IMR-90 (cell line): ENCODE measurements at regions not wholly inside any gene's neighbourhood (a gene's known extent, or its start where the extent isn't known, plus 50 kb on each side); places are given as distances from the start of the nearest gene placed in this dataset.

ENCODE experiments used
- ATAC-seq: fragments of 200-7000 bp; cut with Tn5 transposase; 2 replicates; pipeline ENCODE4 v1.9.1; 2020; ENCODE audit warnings: low read depth, mild to moderate bottlenecking, moderate library complexity
- BruUV-seq: library from RNA; stranded (reverse); fragments of 400-500 nt; replicated peaks from 2 replicates; lab custom pipeline; 2021; lab: Mats Ljungman, UMichigan
- CTCF ChIA-PET: fragments of 300-600 bp; formaldehyde crosslinking; extraction: SDS; loops from one replicate; lab custom pipeline; 2021; ENCODE audit warnings: antibody characterized with exemption; lab: Yijun Ruan, JAX
- POLR2A ChIA-PET: fragments of 300-600 bp; sonication (Branson Sonifier 250); formaldehyde crosslinking; loops from one replicate; lab custom pipeline; 2022; ENCODE audit warnings: antibody characterized with exemption; ENCODE audit not compliant: unreplicated experiment; lab: Charles Lee
- DNase-seq: peaks from one replicate; pipeline ENCODE4 v3.0.0; 2013
- H2AFZ ChIP-seq: replicated peaks from 2 replicates; pipeline ENCODE3; 2013; ENCODE audit warnings: low read length, mild to moderate bottlenecking; ENCODE audit not compliant: poor library complexity
- H2AK5ac ChIP-seq: 2 replicates; pipeline ENCODE4 v1.6.1; 2013; ENCODE audit warnings: low read depth, low read length, inconsistent platforms
- H2AK9ac ChIP-seq: replicated peaks from 2 replicates; pipeline ENCODE3; 2013; ENCODE audit warnings: mild to moderate bottlenecking, low read depth, low read length, moderate library complexity; ENCODE audit not compliant: poor library complexity
- H2BK120ac ChIP-seq: 2 replicates; pipeline ENCODE4 v1.6.1; 2013; ENCODE audit warnings: low read depth, low read length, inconsistent platforms
- H2BK15ac ChIP-seq: 3 replicates; pipeline ENCODE4 v1.6.1; 2013; ENCODE audit warnings: low read depth, low read length, inconsistent platforms
- H2BK20ac ChIP-seq: 2 replicates; pipeline ENCODE4 v1.6.1; 2013; ENCODE audit warnings: low read depth, mild to moderate bottlenecking, inconsistent platforms, low read length, moderate library complexity
- H2BK5ac ChIP-seq: 2 replicates; pipeline ENCODE4 v1.6.1; 2013; ENCODE audit warnings: mild to moderate bottlenecking, low read depth, low read length, inconsistent platforms; ENCODE audit not compliant: poor library complexity, severe bottlenecking
- H3K14ac ChIP-seq: replicated peaks from 2 replicates; pipeline ENCODE4 v1.6.1; 2013; ENCODE audit warnings: low read depth, low read length, inconsistent platforms
- H3K18ac ChIP-seq: 2 replicates; pipeline ENCODE4 v1.6.1; 2013; ENCODE audit warnings: low read depth, low read length, control low read depth
- H3K23ac ChIP-seq: 2 replicates; pipeline ENCODE4 v1.6.1; 2013; ENCODE audit warnings: low read depth, low read length, inconsistent platforms
- H3K27ac ChIP-seq: 2 replicates; pipeline ENCODE4 v1.5.1; 2013; ENCODE audit warnings: mild to moderate bottlenecking, control low read depth, low read length; ENCODE audit not compliant: insufficient read depth
- H3K27me3 ChIP-seq: 2 replicates; pipeline ENCODE4 v1.6.1; 2013; ENCODE audit warnings: low read length; ENCODE audit not compliant: control insufficient read depth, insufficient read depth
- H3K36me3 ChIP-seq: 2 replicates; pipeline ENCODE4 v1.6.1; 2013; ENCODE audit warnings: low read length, mixed read lengths; ENCODE audit not compliant: control insufficient read depth, insufficient read depth
- H3K4ac ChIP-seq: 2 replicates; pipeline ENCODE4 v1.6.1; 2013; ENCODE audit warnings: low read depth, low read length, inconsistent platforms
- H3K4me1 ChIP-seq: 2 replicates; pipeline ENCODE4 v1.6.1; 2013; ENCODE audit warnings: low read length, mixed read lengths; ENCODE audit not compliant: control insufficient read depth, insufficient read depth
- H3K4me2 ChIP-seq: 2 replicates; pipeline ENCODE4 v1.6.1; 2013; ENCODE audit warnings: low read depth, mild to moderate bottlenecking, control low read depth, low read length, moderate library complexity
- H3K4me3 ChIP-seq: 2 replicates; pipeline ENCODE4 v1.5.1; 2013; ENCODE audit warnings: low read depth, mild to moderate bottlenecking, control low read depth, low read length, moderate library complexity; ENCODE audit not compliant: insufficient read depth
- H3K56ac ChIP-seq: 2 replicates; pipeline ENCODE4 v1.6.1; 2013; ENCODE audit warnings: low read length, inconsistent platforms; ENCODE audit not compliant: insufficient read depth; ENCODE audit errors: extremely low read depth
- H3K79me1 ChIP-seq, 2 experiments: 2 replicates each; pipeline ENCODE4 v1.6.1; 2013; ENCODE audit warnings: low read length in 2 of 2, inconsistent platforms in 1 of 2, low read depth in 1 of 2
- H3K9ac ChIP-seq: 2 replicates; pipeline ENCODE4 v1.6.1; 2013; ENCODE audit warnings: low read depth, low read length, control low read depth
- H3K9me1 ChIP-seq: 2 replicates; pipeline ENCODE4 v1.6.1; 2013; ENCODE audit warnings: low read length, inconsistent platforms; ENCODE audit not compliant: insufficient read depth
- H3K9me3 ChIP-seq: 2 replicates; pipeline ENCODE4 v1.6.1; 2013; ENCODE audit warnings: low read length; ENCODE audit not compliant: control insufficient read depth, insufficient read depth
- H4K20me1 ChIP-seq: 2 replicates; pipeline ENCODE4 v1.6.1; 2013; ENCODE audit warnings: low read length, inconsistent platforms; ENCODE audit not compliant: insufficient read depth
- H4K5ac ChIP-seq: 2 replicates; pipeline ENCODE4 v1.6.1; 2013; ENCODE audit warnings: mild to moderate bottlenecking, low read depth, low read length, control low read depth
- H4K8ac ChIP-seq, 2 experiments: 2 replicates each; pipeline ENCODE4 v1.6.1; 2013; ENCODE audit warnings: low read depth in 2 of 2, low read length in 2 of 2, control low read depth in 1 of 2, inconsistent platforms in 1 of 2
- H4K91ac ChIP-seq: 2 replicates; pipeline ENCODE4 v1.6.1; 2013; ENCODE audit warnings: low read depth, low read length, inconsistent platforms; ENCODE audit not compliant: insufficient read depth
- CHD1 ChIP-seq: IDR thresholded peaks from 2 replicates; pipeline ENCODE4 v1.6.1; 2012; ENCODE audit warnings: low read depth, low read length, improper control_type of control experiment
- MAZ ChIP-seq: IDR thresholded peaks from 2 replicates; pipeline ENCODE4 v1.6.1; 2012; ENCODE audit warnings: low read depth, mild to moderate bottlenecking, low read length, improper control_type of control experiment, moderate library complexity, borderline replicate concordance
- NFE2L2 ChIP-seq: fragments of 150-350 bp; IDR thresholded peaks from 2 replicates; pipeline ENCODE4 v1.6.1; 2016; ENCODE audit warnings: low read depth, mild to moderate bottlenecking, low read length
- RAD21 ChIP-seq: IDR thresholded peaks from 2 replicates; pipeline ENCODE4 v1.6.1; 2012; ENCODE audit warnings: low read length, improper control_type of control experiment
- RCOR1 ChIP-seq: IDR thresholded peaks from 2 replicates; pipeline ENCODE4 v1.6.1; 2012; ENCODE audit warnings: mild to moderate bottlenecking, low read length, improper control_type of control experiment; ENCODE audit not compliant: insufficient replicate concordance
- RFX5 ChIP-seq: IDR thresholded peaks from 2 replicates; pipeline ENCODE4 v1.8.0; 2012; ENCODE audit warnings: low read depth, mild to moderate bottlenecking, low read length, moderate library complexity
- SMC3 ChIP-seq: fragments of 150-350 bp; IDR thresholded peaks from 2 replicates; pipeline ENCODE4 v1.6.1; 2016; ENCODE audit warnings: low read depth, mild to moderate bottlenecking, antibody characterized with exemption, low read length, moderate library complexity
- WGBS, 2 experiments: methylation state at CpG; one replicate each; pipeline versions ENCODE4 v1.1.5 to v1.1.7; 2013; ENCODE audit warnings: missing lambda C conversion rate in 2 of 2; ENCODE audit not compliant: insufficient read length in 1 of 2; ENCODE audit errors: extremely low coverage in 2 of 2; 5-methylcytosine and 5-hydroxymethylcytosine counted together
- dilution Hi-C: fragments of 300-500 bp; cut with HindIII; formaldehyde crosslinking; loops from one replicate; pipeline ENCODE4 v1.14.3; 2018; ENCODE audit warnings: low sequenced_read_pairs; ENCODE audit not compliant: unreplicated experiment
- in situ Hi-C: fragments of 300-500 bp; cut with MboI; formaldehyde crosslinking; loops from 3 replicates; pipeline ENCODE4 v1.14.3; 2019; ENCODE audit warnings: low sequenced_read_pairs, inconsistent platforms, mixed read lengths
- intact Hi-C: fragments of 100-400 bp; cut with micrococcal nuclease; formaldehyde crosslinking; loops from 2 replicates; pipeline ENCODE4 v1.10.0; 2022
- TF ChIP-seq, protein P1 (sequence below): fragments of 150-350 bp; IDR thresholded peaks from 2 replicates; pipeline ENCODE4 v1.6.1; 2017; ENCODE audit warnings: mild to moderate bottlenecking, antibody characterized with exemption, low read length, low read depth

DNA sequence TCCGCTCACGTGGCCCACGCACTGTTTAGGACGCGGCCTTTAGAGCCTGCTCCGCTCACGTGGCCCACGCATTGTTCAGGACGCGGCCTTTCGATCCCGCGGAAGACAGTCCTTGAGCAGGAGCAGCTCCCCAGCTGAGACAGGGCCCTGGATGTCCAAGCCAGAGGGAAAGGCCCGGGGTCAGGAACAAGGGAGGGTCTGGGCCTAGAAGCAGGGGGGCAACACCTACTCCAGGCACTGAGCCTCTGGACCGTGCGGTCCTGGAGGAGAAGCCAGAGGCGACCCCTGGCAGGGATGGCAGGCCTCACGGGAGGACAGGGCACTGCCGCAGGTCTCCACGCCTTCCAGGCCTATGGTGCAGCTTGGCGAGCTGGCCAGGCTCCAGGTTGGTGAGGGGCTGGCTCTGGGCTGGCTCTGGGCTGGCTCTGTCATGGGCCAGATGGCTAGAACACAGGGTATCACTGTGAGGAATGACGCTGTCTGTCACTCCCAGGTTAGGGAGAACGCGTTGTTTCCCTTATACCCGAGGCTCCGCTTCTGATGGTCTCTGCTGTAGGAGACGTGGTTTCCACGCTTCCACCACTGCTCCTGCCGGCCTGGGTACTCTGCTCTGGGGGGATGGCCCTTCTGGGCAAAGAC is 341.7 kb downstream of the TMEM121 start:
- H2AK9ac ChIP-seq: no peak overlapping the region
- no peaks in the 10 kb centered on the region for H3K9me1 ChIP-seq
- no peak overlapping the region for H4K5ac ChIP-seq
- no peaks in the 10 kb centered on the region for H3K79me1 ChIP-seq
- 92% methylated on average over 2 of the region's 29 CpGs; no CpG with 5 or more reads in 1 of the 2 experiments for WGBS, 2 experiments
- no peak overlapping the region for H4K8ac ChIP-seq
- H3K4me3 ChIP-seq: no peak overlapping the region
- no peak overlapping the region for H3K23ac ChIP-seq
- no peaks in the 10 kb centered on the region for H3K36me3 ChIP-seq
- no peak overlapping the region for H2AFZ ChIP-seq
- BruUV-seq: no TSS peak
- ChIA-PET POLR2A (no interaction called here), CTCF (no interaction called here)
- H3K4ac ChIP-seq: no peak overlapping the region
- no peak overlapping the region for H2BK5ac ChIP-seq
- DNase-seq: no peak
- no peak overlapping the region for H3K14ac ChIP-seq
- in situ Hi-C loops (no loop called here), intact Hi-C loops (no loop called here), dilution Hi-C loops (no loop called here)
- no peak overlapping the region for H2BK20ac ChIP-seq
- ATAC-seq: no peak
- no peak overlapping the region for H2AK5ac ChIP-seq
- H2BK120ac ChIP-seq: no peak overlapping the region
- H3K27ac ChIP-seq: no peak overlapping the region
- no peak overlapping the region for H3K18ac ChIP-seq
- no peaks in the 10 kb centered on the region for H4K20me1 ChIP-seq
- H3K9ac ChIP-seq: no peak overlapping the region
- no peaks in the 10 kb centered on the region for H3K27me3 ChIP-seq
- no peak overlapping the region for H4K91ac ChIP-seq
- H3K4me1 ChIP-seq: no peaks in the 10 kb centered on the region
- TF ChIP-seq SMC3 (no peak), RCOR1 (no peak), MAZ (no peak), RAD21 (no peak), RFX5 (no peak), NFE2L2 (no peak), CHD1 (no peak)
- TF ChIP-seq, protein P1, sequence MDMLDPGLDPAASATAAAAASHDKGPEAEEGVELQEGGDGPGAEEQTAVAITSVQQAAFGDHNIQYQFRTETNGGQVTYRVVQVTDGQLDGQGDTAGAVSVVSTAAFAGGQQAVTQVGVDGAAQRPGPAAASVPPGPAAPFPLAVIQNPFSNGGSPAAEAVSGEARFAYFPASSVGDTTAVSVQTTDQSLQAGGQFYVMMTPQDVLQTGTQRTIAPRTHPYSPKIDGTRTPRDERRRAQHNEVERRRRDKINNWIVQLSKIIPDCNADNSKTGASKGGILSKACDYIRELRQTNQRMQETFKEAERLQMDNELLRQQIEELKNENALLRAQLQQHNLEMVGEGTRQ: no peak
- H3K9me3 ChIP-seq: peaks cover 44% of the 10 kb centered on the region
- H3K4me2 ChIP-seq: no peak overlapping the region
- no peak overlapping the region for H3K56ac ChIP-seq
- no peak overlapping the region for H2BK15ac ChIP-seq
